KOPT-K1 (cell line): ENCODE measurements at regions not wholly inside any gene's neighbourhood (a gene's known extent, or its start where the extent isn't known, plus 50 kb on each side); places are given as distances from the start of the nearest gene placed in this dataset.
"Not testable (repeated sequence)": the region's sequence is repeated elsewhere in the genome, so short reads cannot be mapped to it uniquely, and the experiment has no call there.

Source experiments
- H3K27ac ChIP-seq: fragments of 200-600 bp; sonication (generic); 2 replicates; pipeline ENCODE4 v1.5.1; 2016; ENCODE audit warnings: antibody characterized with exemption, mild to moderate bottlenecking, low read depth, low read length; ENCODE audit not compliant: poor library complexity, severe bottlenecking
- H3K36me3 ChIP-seq: fragments of 200-600 bp; sonication (generic); 2 replicates; pipeline ENCODE4 v1.5.1; 2017; ENCODE audit warnings: antibody characterized with exemption, mild to moderate bottlenecking, low read length, moderate library complexity; ENCODE audit not compliant: insufficient read depth
- H3K9me3 ChIP-seq: fragments of 200-600 bp; sonication (generic); 2 replicates; pipeline ENCODE4 v1.5.1; 2017; ENCODE audit warnings: antibody characterized with exemption, low read length, mild to moderate bottlenecking; ENCODE audit not compliant: insufficient read depth, poor library complexity, severe bottlenecking

DNA sequence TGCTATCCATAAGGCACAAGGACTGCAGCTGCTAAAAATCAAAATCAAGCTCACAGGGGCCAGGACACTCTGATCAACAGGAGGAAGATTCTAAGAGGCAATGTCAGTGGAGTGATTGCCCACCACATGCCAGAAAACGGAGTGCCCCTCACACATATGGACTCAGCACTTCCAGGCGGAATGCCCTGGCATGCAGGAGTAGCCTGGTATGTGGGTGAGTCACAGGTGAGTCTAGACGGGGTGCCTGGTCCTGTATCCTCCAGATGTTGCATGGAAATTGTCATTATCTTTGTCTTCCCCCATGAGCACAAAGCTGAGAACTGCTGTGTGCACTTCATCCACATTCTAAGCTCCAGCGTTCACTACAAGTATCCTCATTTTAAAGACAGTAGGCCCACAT is 129.2 kb upstream of the FOXD4L5 start:
- not testable (repeated sequence) for H3K27ac ChIP-seq, H3K36me3 ChIP-seq, H3K9me3 ChIP-seq

DNA sequence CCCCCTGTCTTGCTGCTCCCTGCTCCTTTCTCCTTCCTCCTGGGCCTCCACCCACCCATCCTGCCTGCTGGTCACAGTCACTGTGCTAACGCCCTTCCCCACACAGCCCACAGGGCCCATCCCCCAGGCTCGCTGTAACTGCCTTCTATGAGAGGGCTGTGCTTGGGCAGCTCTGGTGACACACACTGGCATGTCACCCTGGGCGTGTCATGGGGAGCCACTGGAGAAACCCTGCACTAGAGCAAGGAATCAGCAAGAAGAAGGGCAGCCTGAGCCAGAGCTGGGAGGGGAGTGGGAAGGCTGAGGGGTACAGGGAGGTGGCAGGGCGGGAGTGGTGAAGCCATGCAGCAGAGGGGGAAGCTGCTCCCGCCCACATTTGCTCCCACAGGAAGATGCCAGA is 128.4 kb upstream of the FOXD4L5 start:
- H3K27ac ChIP-seq, H3K36me3 ChIP-seq, H3K9me3 ChIP-seq: not testable (repeated sequence)

DNA sequence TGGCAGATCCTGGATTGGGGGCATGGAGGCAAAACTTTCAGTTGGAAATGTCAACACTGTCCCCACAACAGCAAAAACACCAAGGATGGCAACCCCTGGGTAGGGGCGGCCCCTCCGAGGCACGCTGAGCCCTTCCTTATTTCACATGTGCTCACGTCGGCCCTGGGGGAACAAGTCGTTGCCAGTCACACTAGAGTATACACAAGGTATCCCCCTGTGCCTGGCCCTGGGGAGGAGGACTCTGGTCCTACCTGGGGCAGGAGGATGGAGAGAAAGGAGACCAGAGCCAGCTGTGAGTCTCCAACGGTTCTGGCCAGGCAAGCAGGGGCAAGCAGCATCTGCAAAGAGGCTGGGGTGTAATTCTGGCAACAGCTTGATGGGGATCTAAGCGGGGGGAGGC is 126.9 kb upstream of the FOXD4L5 start:
- peaks cover 4% of the 10 kb centered on the region for H3K9me3 ChIP-seq

DNA sequence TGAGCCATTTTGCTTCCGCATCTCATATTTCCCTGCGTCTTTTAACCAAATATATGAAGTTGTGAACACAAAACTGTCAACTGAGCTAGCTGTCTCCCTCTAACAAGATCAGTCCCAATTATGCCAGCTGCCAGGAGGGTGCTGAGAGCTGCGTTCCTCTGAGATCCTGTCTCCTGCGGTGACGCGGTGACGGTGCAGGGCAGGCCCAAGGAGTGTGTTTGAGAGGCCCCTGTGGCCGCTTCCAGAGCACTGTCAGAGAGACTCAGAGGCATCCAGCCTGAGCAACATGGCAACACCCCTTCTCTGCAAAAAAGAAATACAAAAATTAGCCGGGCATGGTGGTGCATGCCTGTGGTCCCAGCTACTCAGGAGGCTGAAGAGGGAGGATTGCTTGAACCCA is 126.3 kb upstream of the FOXD4L5 start:
- Histone ChIP-seq H3K9me3 (peaks cover 4% of the 10 kb centered on the region), H3K27ac (no peak overlapping the region), H3K36me3 (no peaks in the 10 kb centered on the region)

More for the DNA sequence above, 126.9 kb upstream of the FOXD4L5 start:
- no peaks in the 10 kb centered on the region for H3K36me3 ChIP-seq
- H3K27ac ChIP-seq: no peak overlapping the region

DNA sequence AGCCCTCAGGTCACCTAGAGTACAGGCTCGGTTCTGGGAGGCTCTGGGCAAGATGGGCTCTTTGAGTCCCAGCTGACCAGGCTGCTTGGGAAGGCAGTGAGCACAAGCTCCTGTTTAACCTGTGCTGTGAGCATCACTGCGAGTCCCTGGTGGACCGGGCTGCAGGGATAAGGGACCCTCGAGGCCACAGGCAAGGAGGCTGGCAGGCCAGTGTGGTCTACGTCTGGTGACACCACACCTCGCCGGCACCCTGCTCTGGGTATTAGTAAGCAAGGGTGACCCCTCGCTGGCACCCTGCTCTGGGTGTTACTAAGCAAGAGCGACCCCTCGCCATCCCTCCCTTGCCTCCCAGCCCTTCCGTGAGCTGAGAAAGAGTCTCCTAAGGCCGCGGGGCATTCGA is 125.9 kb upstream of the FOXD4L5 start:
- Histone ChIP-seq H3K9me3 (peaks cover 4% of the 10 kb centered on the region), H3K36me3 (no peaks in the 10 kb centered on the region), H3K27ac (no peak overlapping the region)

DNA sequence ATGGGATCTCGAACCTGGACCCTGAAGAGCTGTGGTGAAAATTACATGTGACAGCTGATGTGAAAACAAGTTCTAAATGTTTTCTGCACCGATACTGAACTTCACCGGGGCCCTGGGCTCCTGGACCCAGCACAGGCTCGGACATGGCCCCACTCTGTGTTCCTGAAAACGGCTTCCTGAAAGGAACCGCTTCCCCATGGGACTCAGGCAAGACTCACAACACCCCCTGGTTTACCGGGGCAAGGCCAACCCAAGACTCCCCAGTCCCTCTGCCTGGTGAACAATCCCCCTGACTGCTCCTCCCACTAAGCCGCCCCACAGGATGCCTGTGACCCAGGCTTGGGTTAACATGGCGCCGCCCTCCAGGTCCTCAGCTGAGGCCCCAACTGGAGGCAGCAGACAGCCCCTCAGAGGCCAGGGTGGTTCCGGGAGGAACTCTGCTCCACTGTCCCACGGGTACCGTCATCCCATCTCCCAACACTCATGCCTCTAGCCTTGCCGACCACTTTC is 124.5 kb upstream of the FOXD4L5 start:
- Histone ChIP-seq H3K9me3 (peaks cover 7% of the 10 kb centered on the region), H3K27ac (no peak overlapping the region), H3K36me3 (no peaks in the 10 kb centered on the region)

DNA sequence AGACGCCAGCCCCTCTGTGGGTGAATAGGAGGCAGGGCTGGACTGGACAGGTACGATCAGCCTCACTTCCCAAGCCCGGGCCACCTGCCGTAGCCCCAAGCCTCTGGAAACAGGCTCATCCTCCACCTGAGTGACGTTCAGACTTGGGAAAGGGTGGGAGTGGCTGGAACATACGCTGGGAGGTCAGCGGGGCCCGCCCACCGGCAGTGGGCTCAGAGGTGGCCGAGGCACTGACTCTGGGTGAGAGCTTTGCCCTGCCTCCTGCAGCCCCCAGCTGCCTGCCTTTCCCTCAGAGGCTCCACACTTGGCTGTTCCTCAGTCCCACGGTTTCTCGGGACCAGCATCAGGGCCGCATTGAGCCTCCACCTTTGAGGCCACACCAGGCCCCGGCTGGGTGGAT is 123.8 kb upstream of the FOXD4L5 start:
- not testable (repeated sequence) for H3K36me3 ChIP-seq, H3K27ac ChIP-seq
- H3K9me3 ChIP-seq: peaks cover 11% of the 10 kb centered on the region

DNA sequence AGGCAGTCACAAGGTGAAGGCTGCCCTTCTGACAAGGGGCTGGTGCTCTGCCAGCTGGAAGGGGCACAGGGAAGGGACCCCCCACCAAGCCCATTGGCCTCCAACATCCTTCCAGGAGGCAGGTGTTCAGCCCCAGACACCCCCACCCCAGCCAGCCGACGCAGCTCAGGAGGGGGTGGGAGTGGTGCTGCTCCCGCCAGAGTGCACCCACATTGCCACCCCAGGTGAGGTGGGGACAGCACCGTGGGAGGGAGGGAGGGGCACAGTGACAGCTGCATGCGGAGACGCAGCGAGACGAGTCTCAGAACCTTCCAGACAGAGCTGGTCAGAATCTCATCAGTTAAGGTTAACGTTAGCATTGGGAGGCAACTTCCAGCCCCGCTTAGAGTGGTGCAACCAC is 121.6 kb upstream of the FOXD4L5 start:
- peaks cover 11% of the 10 kb centered on the region for H3K9me3 ChIP-seq
- not testable (repeated sequence) for H3K36me3 ChIP-seq, H3K27ac ChIP-seq

DNA sequence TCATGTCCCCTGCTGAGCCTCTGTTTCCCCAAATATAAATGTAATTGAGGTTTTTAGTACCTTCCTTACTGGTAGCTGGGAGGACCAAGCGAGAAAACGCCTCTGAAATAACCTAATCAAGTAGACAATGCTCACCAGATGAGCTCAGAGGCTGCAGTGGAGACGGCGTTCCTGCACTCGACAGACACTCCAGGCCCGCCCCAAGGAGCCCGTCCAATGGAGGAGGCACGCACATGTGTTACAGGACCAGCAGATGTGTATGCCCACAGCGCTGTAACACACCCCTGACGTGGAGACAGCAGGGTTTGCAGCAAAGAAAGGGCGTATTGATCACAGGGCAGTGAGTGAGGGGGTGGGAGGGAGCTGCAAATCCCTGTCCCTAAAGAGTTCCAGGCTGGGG is 120.8 kb upstream of the FOXD4L5 start:
- H3K36me3 ChIP-seq, H3K27ac ChIP-seq: not testable (repeated sequence)
- peaks cover 11% of the 10 kb centered on the region for H3K9me3 ChIP-seq

DNA sequence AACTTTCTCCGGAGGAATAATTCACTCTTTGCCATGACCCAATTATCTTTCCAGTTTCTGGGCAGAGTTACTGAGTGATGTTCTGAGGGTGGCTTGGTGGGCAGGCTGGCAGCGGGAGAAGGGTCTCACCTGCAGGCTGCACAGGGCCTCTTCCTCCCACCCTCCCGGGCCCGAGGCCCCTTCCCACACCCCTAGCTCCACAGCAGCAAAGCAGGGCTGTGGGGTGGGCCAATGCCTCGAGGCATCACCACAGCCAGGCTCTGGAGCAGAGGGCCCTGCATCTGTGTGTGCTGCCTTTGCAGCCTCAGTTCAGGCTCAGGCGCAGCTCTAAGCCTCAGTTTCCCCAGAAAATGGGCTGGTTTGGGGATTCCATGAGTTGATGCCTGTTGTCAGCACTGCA is 120.2 kb upstream of the FOXD4L5 start:
- H3K9me3 ChIP-seq: peaks cover 11% of the 10 kb centered on the region

DNA sequence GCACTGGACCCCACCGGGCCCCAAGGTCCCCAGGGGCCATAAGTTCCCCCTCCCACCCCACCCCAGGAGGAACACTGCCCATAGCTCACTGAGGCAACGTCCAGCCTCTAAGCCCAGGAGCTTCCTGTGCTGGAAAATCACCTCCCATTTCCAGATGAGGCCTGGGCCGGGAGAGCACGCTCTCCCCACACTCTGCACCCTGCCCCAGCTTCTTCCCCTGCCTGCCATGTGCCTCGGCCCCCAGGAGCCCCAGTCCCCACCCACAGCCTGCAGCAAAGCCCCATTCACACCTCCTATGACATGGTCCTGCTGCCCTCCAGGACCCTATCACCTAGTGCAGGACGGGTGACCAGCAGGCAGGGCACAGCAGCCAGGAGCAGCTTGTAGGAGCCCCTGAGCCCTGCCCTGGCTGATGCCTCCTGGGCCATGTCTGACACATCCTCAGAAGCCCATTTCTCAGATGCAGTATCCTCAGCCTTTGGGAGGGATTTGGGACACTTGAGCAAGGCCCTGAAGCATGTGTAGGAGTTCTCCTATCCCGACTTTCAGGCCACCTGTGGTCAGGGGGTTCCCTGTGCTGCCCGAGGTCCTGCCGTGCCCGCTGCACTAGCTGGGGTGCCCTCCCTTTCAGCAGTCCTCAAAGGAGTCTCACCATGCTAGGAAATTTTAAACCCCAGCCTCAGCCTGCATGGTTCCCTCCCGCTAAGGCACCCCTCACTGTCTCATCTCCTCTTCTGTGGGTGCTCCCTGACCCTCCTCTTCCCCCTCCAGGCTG is 119.4 kb upstream of the FOXD4L5 start:
- H3K27ac ChIP-seq: no peak overlapping the region
- peaks cover 7% of the 10 kb centered on the region for H3K9me3 ChIP-seq
- no peaks in the 10 kb centered on the region for H3K36me3 ChIP-seq

More for the DNA sequence above, 120.2 kb upstream of the FOXD4L5 start:
- H3K36me3 ChIP-seq: no peaks in the 10 kb centered on the region
- H3K27ac ChIP-seq: no peak overlapping the region

DNA sequence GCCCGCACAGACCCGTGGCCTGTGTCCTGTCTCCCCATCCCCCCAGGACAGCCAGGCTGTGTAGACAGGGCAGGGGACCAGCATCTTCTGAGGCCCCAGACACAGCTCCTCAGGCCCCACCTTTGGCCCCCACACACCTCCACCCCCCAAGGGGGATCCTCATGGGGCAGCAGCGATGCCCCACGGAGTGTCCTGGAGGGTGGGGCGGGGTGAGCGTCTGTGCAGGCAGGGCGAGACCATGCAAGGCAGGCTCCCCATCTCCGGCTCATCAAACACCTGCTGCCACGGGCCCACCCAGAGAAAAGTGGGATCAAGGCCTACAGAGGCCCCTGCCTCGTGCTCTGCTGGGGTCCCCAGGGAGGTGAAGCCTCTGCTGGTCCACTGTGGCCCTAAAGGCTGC is 118.7 kb upstream of the FOXD4L5 start:
- H3K9me3 ChIP-seq: peaks cover 6% of the 10 kb centered on the region
- H3K27ac ChIP-seq: no peak overlapping the region
- no peaks in the 10 kb centered on the region for H3K36me3 ChIP-seq

DNA sequence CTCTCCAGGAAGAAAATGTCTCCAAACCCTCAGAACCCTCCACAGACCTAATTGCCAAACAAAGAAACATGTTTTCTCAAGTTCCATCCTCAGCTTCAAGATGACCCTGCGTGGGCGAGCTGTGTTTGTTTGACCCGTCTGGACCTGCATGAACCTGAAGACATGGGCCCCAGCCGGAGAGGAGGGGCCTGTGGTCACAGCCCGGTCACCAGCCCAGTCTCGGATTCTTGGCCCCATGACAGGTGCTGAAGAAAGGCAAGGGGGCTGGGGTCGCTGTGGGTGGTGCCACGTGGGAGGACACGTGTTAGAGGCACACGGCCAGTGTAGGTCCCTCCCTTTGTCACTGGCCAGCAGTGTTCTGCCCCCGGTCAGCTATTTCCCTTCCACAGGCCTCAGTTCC is 118.1 kb upstream of the FOXD4L5 start:
- not testable (repeated sequence) for H3K27ac ChIP-seq, H3K9me3 ChIP-seq

DNA sequence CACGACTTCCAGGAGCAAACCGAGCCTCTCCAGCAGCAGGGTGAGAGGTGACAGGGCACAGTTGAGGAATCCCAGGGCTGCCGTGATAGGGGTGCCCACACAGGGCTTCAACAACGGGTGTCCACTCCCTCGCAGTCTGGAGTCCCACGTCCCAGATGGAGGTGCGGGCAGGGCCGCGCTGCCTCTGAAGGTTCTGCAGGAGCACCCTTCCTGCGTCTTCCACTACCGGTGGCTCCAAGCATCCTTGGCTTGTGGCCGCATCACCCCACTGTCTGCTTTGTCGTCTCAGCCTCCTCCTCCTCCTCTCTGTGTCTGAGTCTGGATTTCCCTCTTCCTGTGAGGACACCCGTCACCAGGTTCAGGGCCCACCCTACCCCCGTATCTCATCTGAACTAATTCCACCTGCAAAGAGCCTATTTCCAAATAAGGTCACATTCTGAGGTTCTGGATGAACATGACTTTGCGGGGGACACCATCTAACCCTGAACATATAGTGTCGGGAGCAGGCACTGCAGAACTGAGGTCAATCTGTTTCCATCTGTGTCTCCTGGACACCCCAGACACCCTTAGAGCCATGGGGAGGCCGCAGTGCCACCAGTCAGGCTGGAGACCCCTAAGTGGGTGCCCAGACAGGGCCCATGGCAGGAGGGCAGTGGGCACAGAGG is 117.3 kb upstream of the FOXD4L5 start:
- not testable (repeated sequence) for H3K36me3 ChIP-seq, H3K9me3 ChIP-seq, H3K27ac ChIP-seq

More for the DNA sequence above, 118.1 kb upstream of the FOXD4L5 start:
- H3K36me3 ChIP-seq: not testable (repeated sequence)

DNA sequence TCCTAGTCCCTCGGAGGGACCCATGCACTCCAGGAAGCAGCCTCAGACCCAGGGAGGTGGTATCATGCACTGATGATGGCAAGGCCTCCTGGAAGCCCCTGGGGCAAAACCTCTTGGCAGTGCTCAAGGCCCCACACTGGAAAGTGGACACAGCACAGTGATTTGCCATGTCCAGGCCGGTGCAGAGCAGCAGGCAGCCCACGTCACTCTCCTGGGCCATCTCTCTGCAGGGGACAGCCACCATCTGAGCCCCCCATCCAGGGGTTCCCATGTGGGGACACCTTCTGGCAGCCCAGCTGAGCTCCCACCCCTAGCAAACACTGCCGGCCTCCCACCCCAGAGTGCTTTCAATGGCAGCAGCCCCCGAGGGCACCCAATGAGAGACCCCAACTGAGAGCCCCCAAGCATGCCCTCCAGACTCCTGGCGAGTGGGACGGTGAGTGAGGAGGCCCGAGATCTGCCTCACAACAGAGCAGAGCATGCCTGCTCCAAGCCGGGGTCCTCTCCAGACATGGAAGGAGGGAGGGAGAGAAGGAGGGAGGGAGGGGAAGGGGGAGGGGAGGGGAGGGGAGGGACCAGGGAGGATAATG is 116.5 kb upstream of the FOXD4L5 start:
- H3K27ac ChIP-seq, H3K9me3 ChIP-seq, H3K36me3 ChIP-seq: not testable (repeated sequence)
